Skeletal muscle cell (primary cell): ENCODE measurements at regions not wholly inside any gene's neighbourhood (a gene's known extent, or its start where the extent isn't known, plus 50 kb on each side); places are given as distances from the start of the nearest gene placed in this dataset.
A peak's percentile ranks its signal among the peaks of the same experiment; 100 is the strongest.

Source experiments
- DNase-seq: peaks from one replicate; pipeline ENCODE4 v3.0.0-alpha.2; 2010; ENCODE audit warnings: low read depth
- H3K4me3 ChIP-seq: 2 replicates; pipeline ENCODE4 v1.5.1; 2011; ENCODE audit warnings: low read depth, mild to moderate bottlenecking, control low read depth, low read length, moderate library complexity

GRCh38 chr2:236755278-236755840, 185.7 kb downstream of the ACKR3 start:
- no peak for DNase-seq
- H3K4me3 ChIP-seq: no peak overlapping the region

- DNase-seq: no peak
- H3K4me3 ChIP-seq: no peak overlapping the region
Measured at GRCh38 chr2:236758406-236758805, 188.8 kb downstream of the ACKR3 start.

- no peak overlapping the region for H3K4me3 ChIP-seq
- no peak for DNase-seq
Measured at GRCh38 chr2:236760246-236760645, 190.6 kb downstream of the ACKR3 start.

DNA sequence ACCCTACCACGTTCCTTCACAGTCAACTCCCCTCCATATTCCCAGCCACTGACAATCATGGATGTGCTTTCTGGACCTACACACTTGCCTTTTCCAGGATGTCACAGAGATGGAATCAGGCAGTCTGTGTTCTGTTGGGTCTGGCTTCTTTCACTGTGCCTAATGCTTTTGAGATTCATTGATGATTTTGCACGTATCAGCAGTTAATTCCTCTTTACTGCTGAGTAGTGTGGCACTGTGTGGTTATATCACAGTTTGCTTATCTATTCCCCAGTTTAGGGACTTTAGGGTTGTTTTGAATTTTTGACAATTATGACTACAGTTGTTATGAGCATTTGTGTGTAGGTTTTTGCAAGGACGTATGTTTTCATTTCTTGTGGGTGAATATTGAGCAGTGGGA, 191.7 kb downstream of the ACKR3 start:
- no peak for DNase-seq
- no peak overlapping the region for H3K4me3 ChIP-seq

DNA sequence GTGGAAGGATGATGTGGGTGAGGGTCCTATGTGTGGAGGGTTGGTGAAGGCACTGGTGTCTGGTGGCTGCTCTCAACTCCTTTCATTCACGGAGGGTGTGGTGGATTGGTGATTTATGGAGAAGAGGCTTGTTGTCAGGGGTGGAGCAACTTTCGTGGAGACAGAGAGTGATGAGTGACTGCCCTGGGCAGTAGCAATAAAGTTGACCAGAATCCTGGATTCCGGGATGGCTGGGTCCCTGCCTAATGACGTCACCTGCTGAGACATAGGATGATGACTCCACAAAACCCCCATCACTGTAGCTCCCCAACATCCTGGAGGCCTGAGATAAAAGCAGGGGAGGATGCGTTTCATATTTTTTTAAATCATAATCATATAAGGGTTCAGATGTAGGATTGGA, 193.0 kb downstream of the ACKR3 start:
- DNase-seq: no peak
- no peak overlapping the region for H3K4me3 ChIP-seq

GRCh38 chr2:236763857-236764256, 194.2 kb downstream of the ACKR3 start:
- H3K4me3 ChIP-seq: no peak overlapping the region
- DNase-seq: no peak

DNA sequence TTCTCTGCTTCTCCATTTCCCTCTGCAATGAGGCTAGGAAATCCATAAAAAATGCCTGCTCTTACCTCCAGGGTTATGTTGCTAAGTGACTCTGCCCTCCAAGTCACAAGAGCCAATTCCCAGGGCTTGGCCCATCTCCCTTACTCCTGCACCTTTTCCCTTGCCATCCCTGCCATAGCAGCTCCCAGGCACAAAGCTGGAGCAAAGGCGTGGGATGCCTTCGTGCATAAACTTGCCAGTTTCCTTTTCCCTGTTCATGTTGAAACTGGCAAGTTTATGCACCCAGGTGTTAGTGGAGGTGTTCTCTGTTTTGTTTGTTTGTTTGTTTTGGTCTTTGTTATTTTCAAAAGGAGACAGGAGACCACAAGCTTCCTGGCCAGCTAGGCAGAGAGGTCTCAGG, 195.1 kb downstream of the ACKR3 start:
- no peak overlapping the region for H3K4me3 ChIP-seq
- DNase-seq: no peak

- DNase-seq: no peak
- H3K4me3 ChIP-seq: no peak overlapping the region
Measured at GRCh38 chr2:236765478-236765877, 195.9 kb downstream of the ACKR3 start.

DNA sequence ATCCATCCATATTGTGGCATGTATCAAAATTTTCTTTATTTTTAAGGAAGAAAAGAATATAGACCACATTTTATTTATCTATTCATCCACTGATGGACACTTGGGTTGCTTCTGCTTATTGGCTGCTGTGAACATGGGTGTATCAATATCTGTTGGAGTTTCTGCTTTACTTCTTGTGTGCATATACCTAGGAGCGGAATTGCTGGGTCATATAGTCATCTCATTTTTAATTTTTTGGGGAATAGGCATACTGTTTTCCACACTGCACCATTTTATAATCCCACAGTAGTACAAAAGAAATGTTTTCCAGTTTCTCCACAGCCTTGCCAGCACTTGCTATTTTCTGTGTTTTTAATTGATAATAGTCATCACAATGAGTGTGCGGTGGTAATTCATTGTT, 197.2 kb downstream of the ACKR3 start:
- no peak for DNase-seq

DNA sequence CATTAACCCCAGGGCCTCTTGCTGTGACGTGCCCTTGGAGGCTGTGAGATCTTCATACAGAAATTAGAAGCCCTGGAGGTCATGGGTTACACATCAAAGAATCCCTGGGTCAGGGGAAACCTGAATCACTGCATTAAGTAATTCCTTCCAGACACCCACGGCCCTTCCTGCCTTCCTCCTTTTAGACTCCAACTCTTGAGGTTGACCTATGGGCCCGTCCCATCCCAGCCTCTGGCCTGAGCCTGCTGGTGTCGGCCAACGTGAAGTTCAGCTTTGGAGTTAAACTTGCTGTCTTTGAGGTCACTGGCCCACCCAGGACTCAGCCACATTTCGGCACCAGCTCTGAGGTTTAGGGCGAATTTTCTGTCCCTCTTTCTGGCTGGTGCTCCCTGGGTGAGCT, 198.3 kb downstream of the ACKR3 start:
- DNase-seq: no peak
- no peak overlapping the region for H3K4me3 ChIP-seq

More for the DNA sequence above, 197.2 kb downstream of the ACKR3 start:
- no peak overlapping the region for H3K4me3 ChIP-seq

DNA sequence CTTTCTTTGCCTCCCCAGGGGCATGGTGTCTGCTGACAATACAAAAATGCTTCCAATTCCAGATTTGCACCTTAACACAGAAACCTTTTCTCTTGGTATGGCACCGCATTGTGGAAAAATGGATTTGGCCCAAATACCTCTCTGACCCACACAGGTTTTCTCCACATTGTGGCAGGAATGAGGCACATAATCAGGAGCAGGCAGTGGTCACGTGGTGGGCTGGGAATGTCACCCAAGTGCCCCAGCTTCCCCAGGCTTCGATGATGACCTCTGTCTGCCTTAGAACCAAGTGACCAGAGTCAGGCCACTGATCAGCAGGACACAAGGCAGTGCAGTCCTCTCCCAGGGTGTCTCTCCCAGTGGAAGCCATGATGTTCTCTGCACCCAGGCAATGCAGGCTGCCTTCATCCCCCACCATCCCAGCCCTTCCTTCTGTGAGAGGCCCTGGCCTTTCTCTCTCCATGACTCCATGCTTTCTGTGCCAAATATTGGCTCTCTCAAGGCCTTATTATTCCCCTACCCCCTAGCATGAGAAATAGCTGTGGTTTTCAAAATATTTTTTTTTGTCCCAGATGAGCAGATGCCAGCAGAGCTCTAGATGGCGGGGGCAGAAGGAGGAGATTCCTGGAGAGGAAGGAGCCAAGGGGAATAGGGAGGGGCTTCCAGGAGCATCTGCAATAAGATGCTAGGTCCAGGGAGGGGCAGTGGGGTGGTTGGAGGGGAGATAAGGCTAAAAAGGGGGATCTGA, 198.9 kb downstream of the ACKR3 start:
- H3K4me3 ChIP-seq: no peak overlapping the region
- peak; percentile 80 for DNase-seq

GRCh38 chr2:236769981-236770671, 200.5 kb downstream of the ACKR3 start:
- peak; percentile 99 for DNase-seq
- no peak overlapping the region for H3K4me3 ChIP-seq

GRCh38 chr2:236772220-236772837, 202.7 kb downstream of the ACKR3 start:
- no peak overlapping the region for H3K4me3 ChIP-seq
- DNase-seq: no peak

- no peak for DNase-seq
Measured at GRCh38 chr2:236773206-236773605, 203.6 kb downstream of the ACKR3 start.

DNA sequence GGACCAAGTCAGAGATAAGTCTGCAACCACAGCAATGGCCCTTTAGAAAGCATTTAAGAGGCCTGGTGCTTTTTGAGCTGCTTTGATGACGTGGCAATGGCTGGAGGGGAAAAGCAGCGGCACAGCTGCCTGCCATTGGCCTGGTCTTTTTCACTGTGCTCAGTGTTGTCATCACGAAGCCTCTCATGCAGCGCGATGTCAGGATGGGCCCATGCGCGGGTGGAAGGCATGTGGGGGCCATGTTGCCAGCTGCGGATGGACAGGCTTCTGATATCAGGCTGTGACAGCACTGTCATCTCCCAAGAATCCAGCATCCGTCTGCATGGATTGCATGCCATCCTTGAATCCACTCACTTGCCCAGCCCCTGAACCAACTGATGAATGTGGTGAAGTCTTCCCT, 204.5 kb downstream of the ACKR3 start:
- no peak for DNase-seq
- H3K4me3 ChIP-seq: no peak overlapping the region

More at GRCh38 chr2:236773206-236773605, 203.6 kb downstream of the ACKR3 start:
- no peak overlapping the region for H3K4me3 ChIP-seq

- no peak for DNase-seq
- H3K4me3 ChIP-seq: no peak overlapping the region
Measured at GRCh38 chr2:236775511-236775910, 205.9 kb downstream of the ACKR3 start.

GRCh38 chr2:236776206-236776605, 206.6 kb downstream of the ACKR3 start:
- no peak overlapping the region for H3K4me3 ChIP-seq
- no peak for DNase-seq

DNA sequence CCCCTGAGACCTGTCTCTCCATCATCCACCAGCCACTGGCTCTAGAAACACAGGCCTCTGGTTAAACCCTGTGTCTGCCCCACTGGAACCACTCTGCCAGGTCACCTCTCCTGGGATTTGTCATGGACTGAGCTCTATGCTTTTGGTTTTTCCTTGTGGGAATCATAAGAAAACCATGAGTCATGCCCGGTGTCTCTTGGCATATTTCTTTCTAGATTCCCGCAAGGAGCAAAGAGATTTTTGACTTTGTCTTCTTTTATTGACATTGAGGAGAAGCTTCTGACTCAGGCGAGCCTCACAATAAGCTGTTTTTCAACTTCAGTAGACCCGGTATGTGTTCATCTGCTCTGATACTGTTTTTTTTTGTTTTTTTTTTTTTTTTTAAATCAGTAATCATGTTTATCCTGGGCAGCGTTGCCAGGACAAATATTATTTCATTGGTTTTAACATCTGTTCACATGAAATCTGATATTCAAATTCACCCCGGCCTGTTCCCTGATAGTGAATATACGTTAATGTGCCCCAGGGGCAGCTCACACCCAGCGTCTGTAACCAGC, 207.1 kb downstream of the ACKR3 start:
- DNase-seq: peak; percentile 86
- H3K4me3 ChIP-seq: no peak overlapping the region

DNA sequence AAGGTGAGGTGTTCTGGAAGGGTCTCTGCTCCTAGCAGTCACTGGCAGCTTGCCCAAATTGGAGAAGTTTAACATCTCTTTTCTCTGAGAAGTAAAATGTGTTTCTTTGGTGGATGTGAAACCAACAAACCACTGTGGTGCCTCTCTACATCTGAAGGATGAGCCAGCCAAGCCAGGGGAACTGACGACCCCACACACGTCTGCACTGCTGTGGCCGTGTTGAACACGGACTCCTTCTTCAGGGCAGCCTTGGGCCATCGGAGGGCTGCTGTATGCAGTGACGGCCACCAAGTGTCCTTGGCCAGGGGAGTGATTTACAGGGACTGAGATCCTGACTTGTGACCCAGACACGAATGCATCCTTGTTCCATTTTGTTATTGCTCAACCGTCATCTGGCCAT, 207.8 kb downstream of the ACKR3 start:
- DNase-seq: no peak
- H3K4me3 ChIP-seq: no peak overlapping the region
